Mammary epithelial cell (primary cell): ENCODE measurements at regions not wholly inside any gene's neighbourhood (a gene's known extent, or its start where the extent isn't known, plus 50 kb on each side); places are given as distances from the start of the nearest gene placed in this dataset.

Source experiments
- EZH2 ChIP-seq: IDR thresholded peaks from 2 replicates; pipeline ENCODE4 v1.6.1; 2012; ENCODE audit warnings: low read length, inconsistent platforms, borderline replicate concordance
- TF ChIP-seq, protein P1 (sequence below), 2 donors: IDR thresholded peaks in 1 of 2; conservative IDR thresholded peaks in 1 of 2; 2 replicates each; pipeline ENCODE4 v1.5.1; 2011 to 2012; ENCODE audit warnings: inconsistent platforms in 2 of 2, low read length in 2 of 2, mild to moderate bottlenecking in 2 of 2, control low read depth in 1 of 2, low read depth in 1 of 2; ENCODE audit not compliant: insufficient read depth in 1 of 2; ENCODE audit errors: extremely low read depth in 1 of 2

DNA sequence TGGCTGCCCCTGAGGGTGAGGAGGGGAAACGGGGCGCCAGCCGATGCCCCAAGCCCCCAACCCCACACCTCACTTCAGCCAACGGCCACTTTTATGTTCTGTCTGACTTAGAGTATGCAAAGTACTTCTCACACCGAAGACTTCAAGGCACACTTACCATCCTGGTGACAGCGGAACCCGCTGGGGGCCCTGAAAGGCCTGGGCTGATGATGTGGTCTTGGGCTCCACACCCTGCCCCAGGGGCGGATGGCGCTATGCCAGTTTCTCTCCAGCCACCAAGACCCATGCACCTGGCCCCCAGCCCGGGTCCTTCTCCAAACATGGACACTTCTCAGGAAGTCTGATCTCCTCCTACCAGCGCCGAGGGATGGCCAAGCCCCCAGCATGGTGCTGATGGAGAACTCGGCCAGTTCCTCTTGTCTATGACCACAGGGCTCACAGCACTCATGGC lies 175.4 kb downstream of the CTTN start:
- TF ChIP-seq EZH2, result no peak
- TF ChIP-seq, protein P1, sequence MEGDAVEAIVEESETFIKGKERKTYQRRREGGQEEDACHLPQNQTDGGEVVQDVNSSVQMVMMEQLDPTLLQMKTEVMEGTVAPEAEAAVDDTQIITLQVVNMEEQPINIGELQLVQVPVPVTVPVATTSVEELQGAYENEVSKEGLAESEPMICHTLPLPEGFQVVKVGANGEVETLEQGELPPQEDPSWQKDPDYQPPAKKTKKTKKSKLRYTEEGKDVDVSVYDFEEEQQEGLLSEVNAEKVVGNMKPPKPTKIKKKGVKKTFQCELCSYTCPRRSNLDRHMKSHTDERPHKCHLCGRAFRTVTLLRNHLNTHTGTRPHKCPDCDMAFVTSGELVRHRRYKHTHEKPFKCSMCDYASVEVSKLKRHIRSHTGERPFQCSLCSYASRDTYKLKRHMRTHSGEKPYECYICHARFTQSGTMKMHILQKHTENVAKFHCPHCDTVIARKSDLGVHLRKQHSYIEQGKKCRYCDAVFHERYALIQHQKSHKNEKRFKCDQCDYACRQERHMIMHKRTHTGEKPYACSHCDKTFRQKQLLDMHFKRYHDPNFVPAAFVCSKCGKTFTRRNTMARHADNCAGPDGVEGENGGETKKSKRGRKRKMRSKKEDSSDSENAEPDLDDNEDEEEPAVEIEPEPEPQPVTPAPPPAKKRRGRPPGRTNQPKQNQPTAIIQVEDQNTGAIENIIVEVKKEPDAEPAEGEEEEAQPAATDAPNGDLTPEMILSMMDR (conservative IDR thresholded peaks at IDR 0.05 in 1 of 2, IDR thresholded peaks at IDR 0.05 in 1 of 2; ENCODE audit: extremely low read depth in 1 of 2, insufficient read depth in 1 of 2, low read depth in 1 of 2, low read length in 2 of 2), result no peak
